ENCODE measurements at regions not wholly inside any gene's neighbourhood (a gene's known extent, or its start where the extent isn't known, plus 50 kb on each side); places are given as distances from the start of the nearest gene placed in this dataset.

- TF ChIP-seq, protein P1, sequence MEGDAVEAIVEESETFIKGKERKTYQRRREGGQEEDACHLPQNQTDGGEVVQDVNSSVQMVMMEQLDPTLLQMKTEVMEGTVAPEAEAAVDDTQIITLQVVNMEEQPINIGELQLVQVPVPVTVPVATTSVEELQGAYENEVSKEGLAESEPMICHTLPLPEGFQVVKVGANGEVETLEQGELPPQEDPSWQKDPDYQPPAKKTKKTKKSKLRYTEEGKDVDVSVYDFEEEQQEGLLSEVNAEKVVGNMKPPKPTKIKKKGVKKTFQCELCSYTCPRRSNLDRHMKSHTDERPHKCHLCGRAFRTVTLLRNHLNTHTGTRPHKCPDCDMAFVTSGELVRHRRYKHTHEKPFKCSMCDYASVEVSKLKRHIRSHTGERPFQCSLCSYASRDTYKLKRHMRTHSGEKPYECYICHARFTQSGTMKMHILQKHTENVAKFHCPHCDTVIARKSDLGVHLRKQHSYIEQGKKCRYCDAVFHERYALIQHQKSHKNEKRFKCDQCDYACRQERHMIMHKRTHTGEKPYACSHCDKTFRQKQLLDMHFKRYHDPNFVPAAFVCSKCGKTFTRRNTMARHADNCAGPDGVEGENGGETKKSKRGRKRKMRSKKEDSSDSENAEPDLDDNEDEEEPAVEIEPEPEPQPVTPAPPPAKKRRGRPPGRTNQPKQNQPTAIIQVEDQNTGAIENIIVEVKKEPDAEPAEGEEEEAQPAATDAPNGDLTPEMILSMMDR (IDR thresholded peaks at IDR 0.05): no peak
- no peak for TF ChIP-seq EZH2 (IDR thresholded peaks at IDR 0.05)
These were observed 121.6 kb upstream of the MXRA5 start for GRCh38 chrX:3468031-3468430.
